ENCODE measurements at regions not wholly inside any gene's neighbourhood (a gene's known extent, or its start where the extent isn't known, plus 50 kb on each side); places are given as distances from the start of the nearest gene placed in this dataset.

DNA sequence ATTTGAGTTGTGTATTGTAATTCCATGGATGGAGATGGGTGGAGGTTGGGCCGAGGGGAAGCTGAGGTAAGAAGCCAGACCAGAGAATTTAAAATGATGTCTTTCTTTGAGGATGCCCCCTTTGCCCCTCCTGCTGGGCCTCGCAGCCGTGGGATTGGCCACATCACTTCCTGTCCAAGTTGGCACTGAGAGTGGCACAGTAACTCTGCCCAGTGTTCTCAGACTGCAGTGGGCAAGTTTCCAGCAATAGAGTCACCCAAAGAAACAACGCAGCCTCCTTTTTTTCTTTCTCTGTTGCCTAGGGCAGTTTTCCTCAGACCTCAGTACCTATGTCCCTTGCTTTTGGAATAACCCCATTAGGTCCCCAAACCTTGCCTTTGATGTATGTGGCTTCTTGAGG lies 306.6 kb upstream of the DMRT1 start:
- ChIA-PET CTCF (no interaction called here), POLR2A (ENCODE audit: low non-redundant PET) (no interaction called here)
- peak; percentile 16 for DNase-seq (ENCODE audit: low spot score)
- TF ChIP-seq, protein P1, sequence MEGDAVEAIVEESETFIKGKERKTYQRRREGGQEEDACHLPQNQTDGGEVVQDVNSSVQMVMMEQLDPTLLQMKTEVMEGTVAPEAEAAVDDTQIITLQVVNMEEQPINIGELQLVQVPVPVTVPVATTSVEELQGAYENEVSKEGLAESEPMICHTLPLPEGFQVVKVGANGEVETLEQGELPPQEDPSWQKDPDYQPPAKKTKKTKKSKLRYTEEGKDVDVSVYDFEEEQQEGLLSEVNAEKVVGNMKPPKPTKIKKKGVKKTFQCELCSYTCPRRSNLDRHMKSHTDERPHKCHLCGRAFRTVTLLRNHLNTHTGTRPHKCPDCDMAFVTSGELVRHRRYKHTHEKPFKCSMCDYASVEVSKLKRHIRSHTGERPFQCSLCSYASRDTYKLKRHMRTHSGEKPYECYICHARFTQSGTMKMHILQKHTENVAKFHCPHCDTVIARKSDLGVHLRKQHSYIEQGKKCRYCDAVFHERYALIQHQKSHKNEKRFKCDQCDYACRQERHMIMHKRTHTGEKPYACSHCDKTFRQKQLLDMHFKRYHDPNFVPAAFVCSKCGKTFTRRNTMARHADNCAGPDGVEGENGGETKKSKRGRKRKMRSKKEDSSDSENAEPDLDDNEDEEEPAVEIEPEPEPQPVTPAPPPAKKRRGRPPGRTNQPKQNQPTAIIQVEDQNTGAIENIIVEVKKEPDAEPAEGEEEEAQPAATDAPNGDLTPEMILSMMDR (conservative IDR thresholded peaks at IDR 0.05; ENCODE audit: low read depth) = no peak
- peak overlapping the region; percentile 73 for H3K27ac ChIP-seq

DNA sequence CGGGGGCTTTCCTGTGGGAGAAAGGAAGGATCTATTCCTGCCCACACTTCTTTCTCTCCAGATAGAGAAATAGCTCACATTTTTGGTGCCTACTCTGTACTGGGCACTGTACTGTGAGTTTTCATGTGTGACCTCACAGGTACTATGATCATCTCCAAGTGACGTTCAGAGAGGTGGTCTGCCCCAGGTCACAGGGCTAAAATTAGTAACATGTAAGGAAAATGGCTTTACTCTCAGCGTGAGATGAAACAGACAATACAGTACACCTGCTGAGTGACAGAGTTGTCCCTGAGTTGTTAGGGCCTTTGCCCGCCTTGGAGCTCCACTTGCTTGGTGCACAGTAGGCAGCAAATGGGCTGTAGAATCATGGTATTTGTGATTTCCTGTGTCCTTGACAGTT lies 306.1 kb upstream of the DMRT1 start:
- ChIA-PET POLR2A (ENCODE audit: low non-redundant PET) (no interaction called here), CTCF (no interaction called here)
- peak overlapping the region; percentile 73 for H3K27ac ChIP-seq
- TF ChIP-seq, protein P1 (conservative IDR thresholded peaks at IDR 0.05; ENCODE audit: low read depth) = no peak
- no peak for DNase-seq (ENCODE audit: low spot score)

DNA sequence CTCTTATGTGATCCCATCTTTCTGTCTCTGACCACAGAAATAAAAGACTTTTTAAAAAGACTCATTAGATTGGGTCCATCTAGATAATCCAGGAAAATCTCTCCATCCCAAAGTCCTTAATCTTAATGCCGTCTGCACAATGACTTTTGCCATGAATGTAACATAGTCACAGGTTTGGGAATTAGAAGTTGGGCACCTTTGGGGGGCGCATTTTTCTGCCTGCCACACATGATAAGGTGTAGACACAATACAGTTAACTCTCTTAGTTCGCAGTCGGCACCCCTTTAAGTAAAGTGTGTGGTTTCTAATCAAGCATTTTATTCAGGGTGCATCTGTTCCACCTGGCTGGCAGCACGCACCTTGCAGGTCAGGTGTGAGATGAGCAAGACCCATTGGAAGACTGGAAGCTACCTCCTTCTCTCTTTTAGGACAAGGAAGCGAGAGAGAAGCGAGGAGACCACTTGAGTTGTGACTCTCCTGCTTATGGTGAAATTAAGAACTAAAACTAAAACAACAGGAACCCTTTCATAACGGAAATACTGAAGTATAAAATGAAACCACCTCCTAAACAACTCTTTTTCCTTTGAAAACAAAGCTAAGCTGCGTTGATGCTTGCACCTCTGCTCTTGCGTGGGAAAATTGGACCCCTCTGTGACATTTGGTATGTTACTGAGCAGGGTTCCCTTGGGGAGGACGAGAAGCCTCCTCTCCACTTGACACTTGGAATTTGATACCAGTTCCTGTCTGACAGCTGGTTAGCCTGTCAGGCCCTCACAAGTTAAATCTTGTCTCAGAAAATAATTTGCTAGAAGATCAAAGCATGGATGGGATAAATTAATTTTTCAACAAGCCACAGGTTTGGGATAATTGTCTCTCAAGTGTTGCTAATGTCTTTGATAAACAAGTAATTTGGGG lies 304.6 kb upstream of the DMRT1 start:
- ChIA-PET CTCF (interaction anchor here (0.6 to 0.7 kb wide), 2 partner anchors 59 to 221 kb away, joined by 3 to 4 read pairs; no protein-coding TSS in a partner anchor), POLR2A (ENCODE audit: low non-redundant PET) (no interaction called here)
- no peak overlapping the region; the same call in 1 of the 2 replicates for H3K27ac ChIP-seq
- TF ChIP-seq, protein P1 (conservative IDR thresholded peaks at IDR 0.05; ENCODE audit: low read depth) = no peak
- DNase-seq (ENCODE audit: low spot score) = no peak

DNA sequence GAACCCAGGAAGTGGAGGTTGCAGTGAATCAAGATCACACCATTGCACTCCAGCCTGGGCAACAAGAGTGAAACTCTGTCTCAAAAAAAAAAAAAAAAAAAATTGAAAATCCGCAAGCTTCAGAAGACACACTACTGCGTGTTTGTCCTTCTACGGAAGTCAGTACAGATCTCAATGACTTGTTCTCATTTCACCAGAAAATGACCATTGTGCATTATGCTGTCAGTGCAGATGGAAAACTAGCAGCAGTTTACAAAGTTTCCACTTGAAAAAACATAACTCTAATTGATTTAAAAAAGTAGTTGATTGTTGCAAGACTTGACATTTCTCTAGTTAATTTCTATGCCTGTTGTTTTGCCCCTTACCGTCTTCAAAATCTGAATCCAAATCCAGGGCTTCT lies 298.0 kb upstream of the DMRT1 start:
- POLR2A ChIA-PET (ENCODE audit: low non-redundant PET) = no interaction called here
- CTCF ChIA-PET = no interaction called here
- DNase-seq (ENCODE audit: low spot score) = no peak

DNA sequence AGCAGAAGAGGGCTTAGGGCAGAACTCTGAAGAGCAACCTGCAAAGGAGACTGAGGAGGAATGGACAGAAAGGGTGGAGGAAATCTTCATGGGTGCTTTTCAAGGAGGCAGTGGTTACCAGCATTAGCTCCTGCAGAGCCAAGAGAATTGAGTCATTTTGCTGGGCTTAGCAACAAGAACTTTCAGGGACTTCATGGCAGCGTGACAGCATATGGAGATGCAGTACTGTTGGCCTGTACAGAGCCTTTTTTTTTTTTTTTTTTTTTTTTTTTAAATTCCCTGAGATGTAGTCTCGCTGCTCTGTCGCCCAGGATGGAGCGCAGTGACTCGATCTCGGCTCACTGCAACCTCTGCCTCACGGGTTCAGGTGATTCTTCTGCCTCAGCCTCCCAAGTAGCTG lies 296.0 kb upstream of the DMRT1 start:
- ChIA-PET CTCF (no interaction called here), POLR2A (ENCODE audit: low non-redundant PET) (no interaction called here)
- TF ChIP-seq, protein P1 (conservative IDR thresholded peaks at IDR 0.05; ENCODE audit: low read depth) = no peak
- no peak for DNase-seq (ENCODE audit: low spot score)
- peak overlapping the region; percentile 48 for H3K27ac ChIP-seq

More for the DNA sequence above, 298.0 kb upstream of the DMRT1 start:
- no peak overlapping the region for H3K27ac ChIP-seq
- TF ChIP-seq, protein P1 (conservative IDR thresholded peaks at IDR 0.05; ENCODE audit: low read depth) = no peak

DNA sequence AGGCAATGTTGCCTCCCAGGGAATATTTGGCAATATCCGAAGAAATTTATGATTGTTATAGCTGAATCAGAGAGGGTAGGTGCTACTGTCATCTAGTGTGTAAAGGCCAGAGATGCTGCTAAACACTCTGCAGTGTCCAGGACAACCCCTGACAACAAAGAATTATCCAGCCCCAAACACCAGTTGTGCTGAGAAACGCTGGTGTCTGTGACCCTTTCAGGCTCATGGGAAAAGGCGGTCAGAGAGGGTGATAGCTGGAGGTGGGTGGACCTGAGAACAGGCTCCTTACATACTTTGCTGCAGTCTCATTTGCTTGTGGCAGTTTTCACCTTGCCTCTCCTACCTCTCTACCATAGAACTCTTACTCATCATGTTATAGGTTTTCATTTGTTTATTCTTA lies 295.3 kb upstream of the DMRT1 start:
- ChIA-PET CTCF (no interaction called here), POLR2A (ENCODE audit: low non-redundant PET) (no interaction called here)
- peak overlapping the region; percentile 48 for H3K27ac ChIP-seq
- TF ChIP-seq, protein P1 (conservative IDR thresholded peaks at IDR 0.05; ENCODE audit: low read depth) = no peak
- DNase-seq (ENCODE audit: low spot score) = no peak
